ENCODE measurements at regions not wholly inside any gene's neighbourhood (a gene's known extent, or its start where the extent isn't known, plus 50 kb on each side); places are given as distances from the start of the nearest gene placed in this dataset.
"Not testable (repeated sequence)": the region's sequence is repeated elsewhere in the genome, so short reads cannot be mapped to it uniquely, and the experiment has no call there.

DNA sequence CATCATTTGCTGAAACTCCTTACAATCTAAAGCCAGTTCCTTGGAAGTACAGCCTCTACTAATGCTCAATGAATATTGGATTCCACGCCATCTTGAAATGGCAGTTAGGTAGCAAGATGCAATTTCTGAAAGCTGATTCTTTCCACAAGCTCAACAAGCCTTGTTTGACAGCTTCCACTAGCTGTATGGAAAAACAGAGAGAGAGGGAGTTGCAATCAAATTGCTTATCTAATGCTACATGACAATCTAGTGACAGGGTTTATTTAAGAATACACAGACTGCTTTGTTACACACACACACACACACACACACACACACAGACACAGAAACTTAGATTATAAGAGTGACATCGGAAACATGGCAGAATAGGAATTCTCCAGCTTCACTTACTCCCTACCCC is 288.4 kb upstream of the DEPDC1 start:
- no peak for DNase-seq

GRCh38 chr1:68788762-68789161 is 291.9 kb upstream of the DEPDC1 start:
- DNase-seq = no peak

- no peak for DNase-seq
These were observed 294.9 kb upstream of the DEPDC1 start for GRCh38 chr1:68791800-68792199.

- DNase-seq = no peak
These were observed 299.1 kb upstream of the DEPDC1 start for GRCh38 chr1:68795956-68796355.

DNA sequence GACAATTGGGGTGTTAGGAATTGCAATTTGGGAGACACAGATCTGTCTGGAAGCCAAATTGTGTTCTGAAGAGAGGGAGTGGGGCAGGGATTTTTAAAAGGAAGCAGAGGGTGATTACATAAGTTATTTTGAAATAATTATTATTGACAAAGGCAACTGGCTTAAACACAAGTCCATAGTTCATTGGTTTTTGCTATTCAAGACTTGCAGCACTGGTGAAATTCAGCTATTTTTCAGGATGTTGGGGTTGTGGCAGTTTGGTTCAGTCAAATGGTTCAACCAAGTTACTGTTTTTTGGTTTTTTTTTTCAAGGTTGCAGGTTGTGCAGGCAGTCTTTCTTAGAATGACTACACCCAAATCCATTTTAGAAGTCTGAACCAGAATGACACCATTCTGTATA is 300.0 kb upstream of the DEPDC1 start:
- no peak for DNase-seq

DNA sequence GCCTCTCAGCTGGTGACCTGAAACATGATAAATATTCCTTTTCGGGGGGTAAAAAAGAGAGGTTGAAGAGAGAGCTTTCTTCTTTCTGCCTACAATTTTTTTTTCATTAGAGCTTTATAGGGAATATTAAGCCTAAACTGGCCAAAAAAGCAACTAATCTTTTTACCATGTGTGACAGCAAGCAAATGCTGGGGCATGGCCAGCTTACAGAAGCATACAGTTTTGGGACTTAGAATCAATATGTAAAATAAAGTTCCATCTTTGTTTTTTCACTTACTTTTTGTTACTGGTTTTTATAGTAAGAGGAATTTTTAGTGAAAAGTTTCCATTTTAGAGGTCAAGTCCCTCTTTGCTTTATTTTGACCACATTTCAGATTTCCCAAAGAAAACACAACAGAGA is 301.2 kb upstream of the DEPDC1 start:
- no peak for DNase-seq

GRCh38 chr1:68799096-68799495 is 302.2 kb upstream of the DEPDC1 start:
- DNase-seq = no peak

DNA sequence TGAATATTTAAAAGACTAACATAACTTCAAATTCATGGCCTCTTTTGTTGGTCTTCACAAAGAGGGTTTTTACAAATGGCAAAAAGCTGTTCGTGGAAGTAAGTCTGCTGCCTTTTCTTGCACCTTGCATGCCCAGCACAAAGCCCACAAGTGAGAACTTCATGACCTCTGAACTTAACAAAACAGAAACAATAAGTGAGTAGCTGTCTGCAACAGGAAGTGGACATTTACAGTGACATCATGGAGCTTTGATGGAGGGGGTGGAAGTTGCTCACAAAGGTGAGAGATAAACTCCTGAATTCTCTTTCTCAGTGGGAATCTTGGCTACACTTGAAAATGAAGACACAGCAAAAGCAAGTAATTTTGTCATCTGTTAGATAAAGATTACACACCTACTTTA is 303.3 kb upstream of the DEPDC1 start:
- no peak for DNase-seq

- DNase-seq = no peak
These were observed 304.6 kb upstream of the DEPDC1 start for GRCh38 chr1:68801440-68801839.

GRCh38 chr1:68805097-68805641 is 308.3 kb upstream of the DEPDC1 start:
- no peak for DNase-seq

GRCh38 chr1:68808351-68808750 is 311.5 kb upstream of the DEPDC1 start:
- no peak for DNase-seq

DNA sequence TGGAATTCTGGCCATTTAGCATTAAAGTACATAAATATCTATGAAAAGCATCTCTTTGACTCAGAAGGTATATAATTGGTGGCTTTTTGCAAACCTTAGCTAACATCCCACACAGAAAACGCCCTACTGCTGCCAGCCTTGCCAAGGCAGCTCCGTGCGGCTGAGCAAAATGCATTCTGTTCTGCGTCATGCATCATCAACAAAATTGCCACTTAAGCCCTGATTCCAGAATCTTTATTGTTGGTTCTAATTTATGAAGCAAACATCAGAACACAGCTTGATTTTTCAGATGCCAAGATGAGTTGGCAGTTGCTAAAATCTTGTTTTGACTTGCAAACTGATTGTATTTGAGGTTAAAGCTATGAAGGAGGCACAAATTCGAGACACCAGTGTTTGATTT is 314.9 kb upstream of the DEPDC1 start:
- DNase-seq = peak; percentile 48 to 76

DNA sequence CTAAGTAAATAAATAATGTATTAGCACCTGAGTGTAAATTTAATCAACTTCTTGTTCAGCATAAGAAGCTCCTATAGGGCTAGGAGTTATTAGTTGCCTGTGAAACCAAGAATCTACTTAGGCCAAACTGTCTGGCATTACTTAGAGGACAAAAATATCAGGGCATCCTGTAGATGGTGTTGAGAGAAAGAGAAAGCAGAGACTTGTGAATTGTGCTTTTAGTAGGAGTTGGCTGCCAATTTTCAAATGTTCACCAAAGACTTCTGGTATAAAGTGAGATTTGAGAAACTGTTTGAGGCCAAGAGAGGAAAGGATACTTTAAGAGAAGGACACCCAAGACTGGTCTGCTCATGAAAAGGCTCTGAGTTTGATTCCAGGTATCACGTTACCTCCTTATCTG is 315.5 kb upstream of the DEPDC1 start:
- no peak for DNase-seq

DNA sequence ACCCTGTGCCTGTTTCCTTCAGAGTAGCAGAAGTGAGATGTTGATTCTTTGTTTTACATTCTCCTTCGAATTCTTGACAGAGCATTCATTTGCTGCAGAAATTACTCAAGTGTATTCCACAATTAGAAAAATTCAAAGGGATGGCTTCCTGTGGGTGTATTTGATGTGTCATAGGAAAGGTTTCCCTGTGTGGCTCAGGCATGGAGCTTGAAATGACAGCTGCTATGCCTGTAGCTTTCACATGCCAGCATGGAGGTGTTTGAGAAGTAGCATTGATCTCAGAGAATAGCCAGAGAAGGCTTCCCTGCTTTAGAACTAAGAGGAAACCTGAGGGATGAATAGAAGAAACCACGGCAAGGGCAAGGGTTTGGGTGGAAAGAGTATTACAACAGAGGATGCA is 317.2 kb upstream of the DEPDC1 start:
- DNase-seq = no peak

GRCh38 chr1:68815632-68816031 is 318.8 kb upstream of the DEPDC1 start:
- peak; percentile 1 to 28 for DNase-seq

- DNase-seq = not testable (repeated sequence)
These were observed 320.8 kb upstream of the DEPDC1 start for GRCh38 chr1:68817505-68818210.

DNA sequence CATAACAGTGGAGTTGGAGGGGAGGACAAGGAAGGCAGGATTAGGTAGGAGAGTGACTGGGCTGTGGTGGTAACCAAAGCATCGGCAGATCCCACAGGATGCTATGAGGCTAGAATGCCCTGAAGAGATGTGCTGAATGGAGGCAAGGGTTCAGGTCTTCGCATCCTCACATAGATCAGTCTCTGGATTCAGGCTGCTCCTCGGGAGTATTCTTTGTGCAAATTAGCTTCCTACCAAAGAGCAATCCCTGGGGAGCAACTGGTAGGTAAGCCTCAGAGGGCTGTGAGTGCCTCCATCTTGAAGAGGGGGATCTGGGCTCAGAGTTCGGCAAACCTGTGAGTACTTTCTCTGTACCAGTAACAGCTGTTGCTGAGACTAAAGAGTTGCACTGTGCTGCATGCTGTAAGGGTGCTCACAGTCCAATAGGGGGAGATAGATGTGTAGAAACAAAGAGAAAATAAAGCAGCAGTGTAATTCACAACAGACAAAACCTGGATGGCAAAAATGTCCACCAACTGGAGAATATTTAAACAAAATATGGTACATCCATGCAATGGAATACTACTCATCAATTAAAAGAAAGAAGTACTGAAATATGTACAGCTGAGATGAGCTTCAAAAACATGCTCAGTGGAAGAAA is 322.4 kb upstream of the DEPDC1 start:
- peak; percentile 4 to 52 for DNase-seq

DNA sequence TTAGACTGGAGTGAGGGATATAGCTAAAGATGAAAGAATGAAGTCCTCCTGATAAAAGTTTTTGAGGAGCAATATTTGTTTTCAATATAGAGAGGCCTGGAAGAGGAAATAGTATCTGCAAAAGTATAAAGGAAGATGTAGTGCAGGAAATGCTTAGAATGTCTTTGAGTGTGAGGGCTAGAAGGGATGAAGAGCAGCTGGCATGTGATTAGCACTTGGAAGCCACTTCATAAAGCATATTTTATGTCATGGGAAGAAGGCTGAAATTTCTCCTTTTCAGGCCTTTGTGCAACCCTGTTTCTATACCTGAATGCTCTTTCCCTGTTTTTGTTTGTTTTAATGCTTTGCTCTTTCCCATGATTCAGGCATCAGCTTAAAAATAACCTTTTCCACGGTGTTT is 323.3 kb upstream of the DEPDC1 start:
- no peak for DNase-seq

- DNase-seq = no peak
These were observed 330.0 kb upstream of the DEPDC1 start for GRCh38 chr1:68826836-68827235.

DNA sequence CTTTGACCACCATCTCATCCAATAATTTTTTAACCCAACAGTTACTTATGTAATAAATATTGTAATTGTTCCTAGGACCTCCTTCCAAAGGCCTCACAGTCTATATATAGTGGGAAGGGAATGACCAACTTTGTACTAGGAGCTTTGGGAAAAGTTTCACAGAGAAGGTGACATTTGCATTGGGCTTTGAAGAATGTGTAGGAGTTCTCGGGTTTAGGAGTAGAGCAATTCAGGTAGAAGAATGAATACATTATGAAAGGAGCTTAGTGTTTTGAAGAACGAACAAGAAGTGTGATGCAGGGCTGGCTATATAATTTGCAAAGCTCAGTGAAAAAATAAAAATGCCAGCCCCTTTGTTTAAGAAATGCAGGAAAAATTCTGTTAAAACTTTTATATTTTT is 330.4 kb upstream of the DEPDC1 start:
- no peak for DNase-seq

GRCh38 chr1:68828013-68828412 is 331.1 kb upstream of the DEPDC1 start:
- no peak for DNase-seq

- no peak for DNase-seq
These were observed 334.4 kb upstream of the DEPDC1 start for GRCh38 chr1:68831281-68831680.

GRCh38 chr1:68848017-68848416 is 351.1 kb upstream of the DEPDC1 start:
- no peak for DNase-seq

DNA sequence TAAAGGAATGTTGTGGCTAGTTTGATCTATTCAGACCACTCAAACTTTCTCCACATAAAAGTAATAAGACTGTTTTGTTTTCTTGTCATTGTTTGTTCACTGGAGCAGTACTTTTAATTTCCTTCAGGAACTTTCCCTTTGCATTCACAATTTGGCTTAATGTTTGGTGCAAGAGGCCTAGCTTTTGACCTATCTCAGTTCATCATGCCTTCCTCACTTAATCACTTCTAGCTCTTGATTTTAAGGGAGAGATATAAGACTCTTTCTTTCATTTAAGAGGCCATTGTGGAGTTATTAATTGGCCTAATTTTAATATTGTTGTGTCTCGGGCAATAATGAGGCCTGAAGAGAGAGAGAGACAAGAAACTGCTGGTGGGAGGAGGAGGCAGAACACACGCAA is 371.7 kb upstream of the DEPDC1 start:
- no peak for DNase-seq

DNA sequence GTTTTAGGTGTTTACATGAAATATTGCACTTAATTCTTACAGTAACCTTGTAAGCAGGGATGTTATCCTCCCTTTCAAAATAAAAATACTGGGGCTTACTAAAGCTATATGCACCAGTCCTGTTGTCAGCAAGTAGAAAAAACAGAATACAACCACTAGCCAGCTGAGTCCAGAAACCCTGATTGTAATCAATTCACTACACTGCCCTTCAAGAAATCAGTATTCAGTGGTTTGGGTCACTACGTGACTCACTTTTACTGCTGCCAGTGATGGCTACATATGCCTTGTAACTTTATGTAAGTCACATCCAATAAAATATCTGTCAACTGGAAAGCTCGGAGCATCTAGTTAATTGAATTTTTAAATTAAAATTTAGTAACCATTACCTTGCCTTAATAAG is 376.3 kb upstream of the DEPDC1 start:
- DNase-seq = no peak

All from NCI-H2081 (cell line).